Limb (tissue), 2 donors: ENCODE measurements at regions not wholly inside any gene's neighbourhood (a gene's known extent, or its start where the extent isn't known, plus 50 kb on each side); places are given as distances from the start of the nearest gene placed in this dataset.
"Not testable (repeated sequence)": the region's sequence is repeated elsewhere in the genome, so short reads cannot be mapped to it uniquely, and the experiment has no call there.

ENCODE experiments used
- DNase-seq, 2 donors: peaks; one replicate each; pipeline ENCODE4 v3.0.0-alpha.2; 2016; ENCODE audit errors: extremely low spot score in 2 of 2

- DNase-seq, result no peak
These were observed 364.9 kb upstream of the IRX2 start for GRCh38 chr5:3116366-3116765.

- no peak for DNase-seq
These were observed 363.0 kb upstream of the IRX2 start for GRCh38 chr5:3114467-3114866.

DNA sequence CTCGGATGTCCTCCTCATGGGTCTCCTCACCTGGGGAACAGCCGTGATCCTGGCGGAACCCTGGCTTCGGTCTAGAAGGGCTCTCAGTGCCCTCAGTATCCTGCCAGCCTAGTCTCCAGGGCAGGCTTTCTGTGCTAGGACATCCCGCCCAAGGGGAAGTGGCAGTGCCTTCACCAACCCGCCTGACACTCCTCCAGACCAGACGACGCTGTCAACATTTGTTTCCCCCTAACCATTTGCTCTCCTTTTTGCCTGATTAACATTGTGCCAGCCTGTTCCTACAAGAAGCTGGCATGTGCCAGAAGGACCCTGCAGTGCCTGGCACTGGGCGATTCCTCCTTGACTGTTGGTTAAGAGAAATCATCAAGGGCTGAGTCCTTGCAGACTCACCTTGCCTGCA is 358.9 kb upstream of the IRX2 start:
- no peak for DNase-seq

DNA sequence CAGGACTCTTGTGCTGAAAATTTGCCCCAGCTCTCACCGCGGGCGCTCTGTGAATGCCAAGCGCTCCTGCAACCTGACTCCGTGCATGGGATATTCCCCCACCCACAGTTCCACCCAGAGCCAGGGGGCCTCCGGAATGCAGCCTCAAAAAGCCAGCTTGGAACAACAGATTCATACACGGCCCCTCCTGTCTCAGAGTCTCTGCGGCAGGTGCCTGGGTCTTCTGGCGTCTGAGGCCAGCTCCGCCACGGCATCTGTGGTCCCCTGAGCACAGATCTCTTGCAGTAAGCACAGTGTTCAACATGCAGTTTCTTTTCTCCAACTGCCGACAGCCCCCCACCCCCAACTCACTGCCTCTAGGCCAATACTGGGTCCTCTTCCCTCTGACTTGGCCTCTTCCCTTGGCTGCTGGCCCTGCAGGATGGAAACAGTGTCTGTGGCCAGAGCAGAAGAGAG is 355.7 kb upstream of the IRX2 start:
- peak; percentile 38 to 58 for DNase-seq

DNA sequence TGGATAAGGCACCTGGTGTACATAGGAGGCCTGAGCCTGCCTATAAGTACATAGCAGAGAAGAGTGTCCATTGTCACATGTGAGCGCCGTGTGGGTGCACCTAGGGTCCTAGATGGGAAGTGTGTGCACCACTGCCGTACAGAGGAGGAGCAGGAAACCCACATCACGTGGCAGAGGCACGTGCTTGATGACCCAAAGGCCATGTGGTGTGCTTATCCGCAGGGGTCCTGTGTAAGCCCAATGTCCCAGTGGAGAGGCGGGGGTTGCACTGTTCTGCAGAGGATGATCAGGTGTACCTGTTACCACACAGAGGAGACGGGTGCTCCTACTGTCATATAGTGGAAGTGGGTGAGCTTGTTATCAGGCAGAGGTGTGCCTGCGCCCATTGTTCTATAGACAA is 354.1 kb upstream of the IRX2 start:
- no peak for DNase-seq

DNA sequence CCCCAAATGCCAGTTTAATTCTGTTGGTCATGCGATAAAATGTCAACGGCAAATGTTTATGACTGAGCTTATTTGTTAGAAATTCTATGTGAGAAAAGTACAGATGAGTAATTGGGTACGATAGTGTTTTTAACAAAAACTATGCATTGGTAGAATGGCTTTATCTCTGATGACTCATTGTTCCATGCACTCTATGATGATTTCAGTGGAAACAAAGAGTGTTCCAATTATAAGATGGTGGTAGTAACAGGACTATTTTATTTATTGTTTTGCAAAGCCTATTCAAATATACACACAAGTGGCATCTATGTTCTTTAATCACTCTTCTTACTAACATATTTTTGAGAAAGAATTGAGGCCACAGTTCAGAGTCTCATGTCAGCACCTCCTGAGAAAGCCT is 353.7 kb upstream of the IRX2 start:
- no peak for DNase-seq

- DNase-seq, result no peak
These were observed 353.1 kb upstream of the IRX2 start for GRCh38 chr5:3104429-3105060.

GRCh38 chr5:3103262-3103811 is 351.9 kb upstream of the IRX2 start:
- DNase-seq, result no peak

- no peak for DNase-seq
These were observed 351.1 kb upstream of the IRX2 start for GRCh38 chr5:3102531-3102930.

GRCh38 chr5:3101561-3101960 is 350.1 kb upstream of the IRX2 start:
- no peak for DNase-seq

DNA sequence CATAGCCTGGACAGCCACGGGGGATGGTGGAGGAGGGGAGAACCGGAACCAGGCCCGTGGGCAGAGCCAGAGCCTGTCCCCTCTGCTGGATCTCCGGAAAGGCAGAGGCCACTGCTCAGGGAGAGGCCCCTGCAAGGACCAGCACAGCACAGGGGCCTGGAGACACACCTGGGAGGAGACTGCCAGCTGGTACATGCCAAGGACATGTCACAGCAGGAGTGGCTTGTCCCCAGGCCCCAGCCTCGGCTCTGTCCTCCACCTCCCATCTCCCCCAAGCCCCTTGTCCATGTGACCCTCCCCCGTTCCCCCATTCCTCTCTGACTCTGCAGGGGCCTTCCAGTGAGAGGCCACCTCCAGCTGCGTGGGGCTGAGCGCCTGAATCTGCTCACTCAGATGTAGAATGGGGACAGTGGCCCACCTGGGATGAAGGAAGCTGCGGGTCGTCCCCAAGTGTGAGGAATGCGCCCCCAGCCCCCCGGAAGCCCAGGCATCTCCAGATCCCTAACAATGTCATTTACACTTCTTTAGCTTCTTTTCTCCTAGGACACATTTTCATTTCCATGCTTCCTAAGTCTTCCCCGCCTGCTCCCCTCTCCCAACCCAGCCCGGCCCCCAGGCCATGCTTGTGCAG is 349.6 kb upstream of the IRX2 start:
- DNase-seq, result no peak

- DNase-seq, result no peak
These were observed 348.5 kb upstream of the IRX2 start for GRCh38 chr5:3099954-3100353.

- DNase-seq, result no peak
These were observed 348.0 kb upstream of the IRX2 start for GRCh38 chr5:3099526-3099925.

GRCh38 chr5:3098821-3099220 is 347.3 kb upstream of the IRX2 start:
- DNase-seq, result no peak

DNA sequence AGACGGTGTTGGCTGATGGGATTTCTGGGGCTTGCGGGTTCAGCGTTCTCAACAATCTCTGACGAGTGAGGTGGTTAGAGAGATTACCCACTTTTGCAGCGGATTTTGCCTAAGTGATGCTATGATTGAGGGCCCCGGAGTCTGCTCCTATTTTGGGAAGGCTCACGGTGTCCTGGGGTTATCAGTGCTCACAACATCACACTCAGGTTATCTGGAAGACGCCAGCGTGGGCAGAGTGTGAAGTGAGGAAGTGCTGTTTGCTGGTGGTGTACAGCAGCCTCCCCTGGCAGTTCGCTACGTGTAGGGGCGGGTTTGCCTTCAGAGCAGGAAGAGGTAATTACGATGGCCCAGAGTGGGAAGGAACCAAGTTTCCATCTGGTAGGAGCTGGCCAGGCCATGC is 341.2 kb upstream of the IRX2 start:
- no peak for DNase-seq

DNA sequence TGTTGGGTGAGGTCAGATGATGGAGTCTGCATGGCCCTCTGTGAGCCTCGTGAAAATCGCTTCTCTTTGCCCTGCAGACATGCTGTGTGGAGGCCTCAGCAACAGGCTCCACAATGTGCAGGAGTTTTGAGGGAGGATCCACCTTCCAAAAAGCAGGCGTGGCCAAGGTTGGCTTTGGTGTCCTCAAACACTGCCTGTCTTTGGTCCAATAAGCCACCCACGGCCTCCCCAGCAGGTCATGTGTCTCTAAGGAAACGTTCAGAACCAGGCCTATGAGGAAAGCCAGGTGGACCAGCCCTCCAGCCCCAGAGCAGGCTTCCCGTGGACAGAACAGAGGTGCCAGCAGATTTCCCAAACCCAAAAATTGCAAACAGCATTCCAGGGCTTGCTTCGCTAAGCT is 340.7 kb upstream of the IRX2 start:
- DNase-seq, result no peak

- no peak for DNase-seq
These were observed 339.7 kb upstream of the IRX2 start for GRCh38 chr5:3091040-3091774.

DNA sequence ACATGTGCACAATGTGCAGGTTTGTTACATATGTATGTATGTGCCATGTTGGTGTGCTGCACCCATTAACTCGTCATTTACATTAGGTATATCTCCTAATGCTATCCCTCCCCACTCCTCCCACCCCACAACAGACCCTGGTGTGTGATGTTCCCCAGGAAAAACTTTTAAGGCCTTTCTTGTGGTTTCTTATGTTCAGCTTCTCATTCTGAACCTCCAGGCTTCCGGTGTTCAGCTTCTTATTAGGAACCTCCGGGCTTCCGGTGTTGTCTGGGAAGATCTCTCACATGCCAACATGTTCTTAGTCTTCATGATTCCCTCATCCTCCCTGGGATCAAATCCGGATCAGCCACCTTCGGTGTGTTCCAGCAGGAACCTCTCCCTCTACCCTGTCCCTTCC is 338.8 kb upstream of the IRX2 start:
- not testable (repeated sequence) for DNase-seq

- no peak for DNase-seq
These were observed 328.9 kb upstream of the IRX2 start for GRCh38 chr5:3080366-3080765.

DNA sequence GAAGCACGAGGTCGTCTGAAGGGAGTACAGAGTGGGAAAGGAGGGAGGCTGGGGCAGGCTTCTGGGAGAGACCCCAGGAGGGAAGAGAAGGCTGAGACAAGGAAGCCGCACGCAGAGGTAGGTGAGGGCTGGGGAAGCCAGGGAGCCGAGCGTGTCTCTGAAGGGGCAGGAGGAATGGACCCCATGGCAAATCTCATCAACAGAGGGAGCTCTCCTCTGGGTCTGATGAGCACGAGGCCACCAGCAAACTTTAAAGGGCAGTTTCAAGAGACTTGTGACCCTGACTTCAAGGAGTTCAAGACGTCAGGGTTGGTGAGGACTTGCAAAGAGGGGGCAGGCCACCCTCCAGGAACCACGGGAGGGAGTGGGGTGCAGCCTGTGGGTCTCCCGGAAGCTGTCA is 326.2 kb upstream of the IRX2 start:
- DNase-seq, result no peak

- no peak for DNase-seq
These were observed 323.8 kb upstream of the IRX2 start for GRCh38 chr5:3075309-3075708.

GRCh38 chr5:3068401-3068800 is 316.9 kb upstream of the IRX2 start:
- no peak for DNase-seq

GRCh38 chr5:3060283-3060682 is 308.8 kb upstream of the IRX2 start:
- DNase-seq, result no peak
